Osteocyte (in vitro differentiated cells): ENCODE measurements at regions not wholly inside any gene's neighbourhood (a gene's known extent, or its start where the extent isn't known, plus 50 kb on each side); places are given as distances from the start of the nearest gene placed in this dataset.
A peak's percentile ranks its signal among the peaks of the same experiment; 100 is the strongest.

Experiments used
- DNase-seq: peaks from one replicate; pipeline ENCODE4 v3.0.0; 2021; ENCODE audit warnings: mixed read lengths; ENCODE audit not compliant: unreplicated experiment; ENCODE audit errors: extremely low spot score
- H3K27ac Mint-ChIP-seq: one replicate; pipeline ENCODE4 v1.8.0; 2021; ENCODE audit warnings: mild to moderate bottlenecking, mixed read lengths; ENCODE audit not compliant: unreplicated experiment
- H3K27me3 Mint-ChIP-seq: one replicate; pipeline ENCODE4 v1.8.0; 2021; ENCODE audit warnings: mixed read lengths; ENCODE audit not compliant: unreplicated experiment
- H3K36me3 Mint-ChIP-seq: one replicate; pipeline ENCODE4 v1.8.0; 2021; ENCODE audit warnings: mixed read lengths; ENCODE audit not compliant: unreplicated experiment
- H3K4me1 Mint-ChIP-seq: one replicate; pipeline ENCODE4 v1.8.0; 2021; ENCODE audit warnings: mixed read lengths; ENCODE audit not compliant: unreplicated experiment
- H3K4me3 Mint-ChIP-seq: one replicate; pipeline ENCODE4 v1.8.0; 2021; ENCODE audit warnings: mild to moderate bottlenecking, moderate library complexity, mixed read lengths; ENCODE audit not compliant: unreplicated experiment
- H3K9me3 Mint-ChIP-seq: one replicate; pipeline ENCODE4 v1.8.0; 2021; ENCODE audit warnings: mixed read lengths; ENCODE audit not compliant: unreplicated experiment
- CTCF ChIP-seq: fragments of 200-600 bp; sonication (generic); IDR thresholded peaks from 2 replicates; pipeline ENCODE4 v1.5.0; 2021; ENCODE audit warnings: antibody characterized with exemption, mild to moderate bottlenecking, moderate library complexity

GRCh38 chr12:69069479-69069878 lies 136.5 kb upstream of the CPM start:
- no peak for TF ChIP-seq CTCF
- no peak overlapping the region for H3K4me3 Mint-ChIP-seq
- H3K9me3 Mint-ChIP-seq: no peaks in the 10 kb centered on the region
- no peaks in the 10 kb centered on the region for H3K4me1 Mint-ChIP-seq
- H3K36me3 Mint-ChIP-seq: no peaks in the 10 kb centered on the region
- H3K27ac Mint-ChIP-seq: no peak overlapping the region
- H3K27me3 Mint-ChIP-seq: peaks cover 18% of the 10 kb centered on the region
- no peak for DNase-seq

- no peak overlapping the region for H3K27ac Mint-ChIP-seq
- no peaks in the 10 kb centered on the region for H3K9me3 Mint-ChIP-seq
- no peaks in the 10 kb centered on the region for H3K4me1 Mint-ChIP-seq
- peak; percentile 87 for DNase-seq
- H3K27me3 Mint-ChIP-seq: peaks cover 26% of the 10 kb centered on the region
- H3K4me3 Mint-ChIP-seq: no peak overlapping the region
- no peaks in the 10 kb centered on the region for H3K36me3 Mint-ChIP-seq
- peak; percentile 96 for TF ChIP-seq CTCF
Observed at GRCh38 chr12:69070319-69071090, 137.5 kb upstream of the CPM start.

- no peaks in the 10 kb centered on the region for H3K9me3 Mint-ChIP-seq
- no peak for DNase-seq
- H3K27me3 Mint-ChIP-seq: peaks cover 32% of the 10 kb centered on the region
- no peak for TF ChIP-seq CTCF
- no peak overlapping the region for H3K27ac Mint-ChIP-seq
- H3K36me3 Mint-ChIP-seq: no peaks in the 10 kb centered on the region
- no peaks in the 10 kb centered on the region for H3K4me1 Mint-ChIP-seq
- H3K4me3 Mint-ChIP-seq: no peak overlapping the region
Observed at GRCh38 chr12:69071091-69071370, 138.1 kb upstream of the CPM start.

GRCh38 chr12:69073035-69073434 lies 140.1 kb upstream of the CPM start:
- Mint-ChIP-seq H3K4me1 (no peaks in the 10 kb centered on the region), H3K4me3 (no peak overlapping the region), H3K27me3 (peaks cover 41% of the 10 kb centered on the region), H3K36me3 (no peaks in the 10 kb centered on the region), H3K9me3 (no peaks in the 10 kb centered on the region), H3K27ac (no peak overlapping the region)
- no peak for TF ChIP-seq CTCF
- DNase-seq: no peak

GRCh38 chr12:69074556-69075349 lies 141.8 kb upstream of the CPM start:
- DNase-seq: no peak
- Mint-ChIP-seq H3K9me3 (no peaks in the 10 kb centered on the region), H3K27ac (no peak overlapping the region), H3K4me1 (no peaks in the 10 kb centered on the region), H3K27me3 (peaks cover 45% of the 10 kb centered on the region), H3K4me3 (no peak overlapping the region), H3K36me3 (no peaks in the 10 kb centered on the region)
- TF ChIP-seq CTCF: no peak
